Glutamatergic neuron (in vitro differentiated cells): ENCODE measurements at regions not wholly inside any gene's neighbourhood (a gene's known extent, or its start where the extent isn't known, plus 50 kb on each side); places are given as distances from the start of the nearest gene placed in this dataset.

Source experiments
- DNase-seq: peaks from one replicate; pipeline ENCODE4 v3.0.0; 2022
- H3K27ac Mint-ChIP-seq: one replicate; pipeline ENCODE4 v1.8.0; 2020; ENCODE audit warnings: mild to moderate bottlenecking, mixed read lengths, inconsistent platforms; ENCODE audit not compliant: unreplicated experiment
- H3K27me3 Mint-ChIP-seq: one replicate; pipeline ENCODE4 v1.8.0; 2020; ENCODE audit warnings: mild to moderate bottlenecking, moderate library complexity, mixed read lengths, inconsistent platforms; ENCODE audit not compliant: unreplicated experiment
- H3K36me3 Mint-ChIP-seq: one replicate; pipeline ENCODE4 v1.8.0; 2020; ENCODE audit warnings: mild to moderate bottlenecking, mixed read lengths, inconsistent platforms; ENCODE audit not compliant: unreplicated experiment
- H3K4me1 Mint-ChIP-seq: one replicate; pipeline ENCODE4 v1.8.0; 2020; ENCODE audit warnings: mild to moderate bottlenecking, low read depth, mixed read lengths, inconsistent platforms; ENCODE audit not compliant: unreplicated experiment
- H3K4me3 Mint-ChIP-seq: one replicate; pipeline ENCODE4 v1.8.0; 2020; ENCODE audit warnings: mild to moderate bottlenecking, mixed read lengths, inconsistent platforms; ENCODE audit not compliant: unreplicated experiment
- H3K9me3 Mint-ChIP-seq: one replicate; pipeline ENCODE4 v1.8.0; 2020; ENCODE audit warnings: mild to moderate bottlenecking, moderate library complexity, mixed read lengths, inconsistent platforms; ENCODE audit not compliant: unreplicated experiment
- CTCF ChIP-seq: fragments of 200-600 bp; sonication (generic); IDR thresholded peaks from one replicate; pipeline ENCODE4 v1.5.0; 2021; ENCODE audit not compliant: partially characterized antibody, unreplicated experiment

GRCh38 chr3:55300701-55301100, 186.4 kb downstream of the WNT5A start:
- Mint-ChIP-seq H3K9me3 (peaks cover 2% of the 10 kb centered on the region), H3K36me3 (no peaks in the 10 kb centered on the region), H3K4me1 (no peaks in the 10 kb centered on the region), H3K27ac (no peak overlapping the region), H3K4me3 (no peak overlapping the region), H3K27me3 (peaks cover 1% of the 10 kb centered on the region)
- DNase-seq: no peak
- no peak for TF ChIP-seq CTCF

- peaks cover 2% of the 10 kb centered on the region for H3K9me3 Mint-ChIP-seq
- no peak overlapping the region for H3K27ac Mint-ChIP-seq
- no peaks in the 10 kb centered on the region for H3K27me3 Mint-ChIP-seq
Observed at GRCh38 chr3:55297706-55298105, 189.4 kb downstream of the WNT5A start.

GRCh38 chr3:55297245-55297644, 189.9 kb downstream of the WNT5A start:
- Mint-ChIP-seq H3K9me3 (peaks cover 2% of the 10 kb centered on the region), H3K4me1 (no peaks in the 10 kb centered on the region), H3K4me3 (no peak overlapping the region), H3K27ac (no peak overlapping the region), H3K36me3 (no peaks in the 10 kb centered on the region), H3K27me3 (no peaks in the 10 kb centered on the region)
- no peak for DNase-seq
- TF ChIP-seq CTCF: no peak

More at GRCh38 chr3:55297706-55298105, 189.4 kb downstream of the WNT5A start:
- H3K4me3 Mint-ChIP-seq: no peak overlapping the region
- no peaks in the 10 kb centered on the region for H3K36me3 Mint-ChIP-seq
- no peaks in the 10 kb centered on the region for H3K4me1 Mint-ChIP-seq
- no peak for DNase-seq
- no peak for TF ChIP-seq CTCF

DNA sequence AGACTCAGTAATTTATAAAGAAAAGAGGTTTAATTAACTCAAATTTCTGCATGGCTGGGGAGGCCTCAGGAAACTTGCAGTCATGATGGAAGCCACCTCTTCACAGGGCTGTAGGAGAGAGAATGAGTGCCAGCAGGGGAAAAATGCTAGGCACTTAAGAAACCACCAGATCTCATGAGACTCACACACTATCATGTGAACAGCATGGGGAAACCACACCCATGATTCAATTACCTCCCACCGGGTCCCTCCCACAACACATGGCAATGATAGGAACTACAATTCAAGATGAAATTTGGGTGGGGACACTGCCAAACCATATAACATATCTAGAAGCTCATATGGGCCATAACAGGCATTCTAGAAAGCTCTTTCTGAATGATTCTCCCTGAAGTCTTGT, 190.3 kb downstream of the WNT5A start:
- TF ChIP-seq CTCF: no peak
- H3K4me3 Mint-ChIP-seq: no peak overlapping the region
- no peaks in the 10 kb centered on the region for H3K4me1 Mint-ChIP-seq
- no peaks in the 10 kb centered on the region for H3K27me3 Mint-ChIP-seq
- no peaks in the 10 kb centered on the region for H3K36me3 Mint-ChIP-seq
- peaks cover 2% of the 10 kb centered on the region for H3K9me3 Mint-ChIP-seq
- H3K27ac Mint-ChIP-seq: no peak overlapping the region
- DNase-seq: no peak

- Mint-ChIP-seq H3K9me3 (peaks cover 2% of the 10 kb centered on the region), H3K4me1 (no peaks in the 10 kb centered on the region), H3K27ac (no peak overlapping the region), H3K27me3 (no peaks in the 10 kb centered on the region), H3K4me3 (no peak overlapping the region), H3K36me3 (no peaks in the 10 kb centered on the region)
- no peak for DNase-seq
- no peak for TF ChIP-seq CTCF
Observed at GRCh38 chr3:55296030-55296429, 191.1 kb downstream of the WNT5A start.
